GM12878 (cell line): ENCODE measurements at regions not wholly inside any gene's neighbourhood (a gene's known extent, or its start where the extent isn't known, plus 50 kb on each side); places are given as distances from the start of the nearest gene placed in this dataset.

Experiments
- GABPA ChIP-seq: IDR thresholded peaks from 2 replicates; pipeline ENCODE4 v1.6.1; 2014; ENCODE audit warnings: antibody characterized with exemption, low read depth, mild to moderate bottlenecking, inconsistent platforms
- PML ChIP-seq: IDR thresholded peaks from 2 replicates; pipeline ENCODE4 v1.6.1; 2012; ENCODE audit warnings: low read length, inconsistent platforms
- RAD21 ChIP-seq: IDR thresholded peaks from 2 replicates; pipeline ENCODE4 v1.6.1; 2011; ENCODE audit warnings: mild to moderate bottlenecking, low read depth, low read length, moderate library complexity; ENCODE audit not compliant: insufficient read depth
- RFX5 ChIP-seq: IDR thresholded peaks from 2 replicates; pipeline ENCODE4 v1.6.1; 2011; ENCODE audit warnings: low read depth, low read length, improper control_type of control experiment
- SUZ12 ChIP-seq: fragments of 200-600 bp; sonication (generic); IDR thresholded peaks from one replicate; pipeline ENCODE4 v1.6.1; 2018; ENCODE audit warnings: antibody characterized with exemption, mild to moderate bottlenecking; ENCODE audit not compliant: unreplicated experiment
- ZNF24 ChIP-seq: fragments of 450-650 bp; IDR thresholded peaks from 2 replicates; pipeline ENCODE4 v1.6.1; 2017; ENCODE audit warnings: antibody characterized with exemption, mild to moderate bottlenecking
- TF ChIP-seq, protein P1 (sequence below): fragments of 450-650 bp; IDR thresholded peaks from 2 replicates; pipeline ENCODE4 v1.6.1; 2018; ENCODE audit warnings: borderline replicate concordance, mild to moderate bottlenecking; ENCODE audit not compliant: partially characterized antibody
- TF ChIP-seq, protein P2 (sequence below): fragments of 450-650 bp; IDR thresholded peaks from 2 replicates; pipeline ENCODE4 v1.6.1; 2017; ENCODE audit warnings: mild to moderate bottlenecking, low read depth, inconsistent platforms; ENCODE audit not compliant: poor library complexity, severe bottlenecking
- TF ChIP-seq, protein P3 (sequence below): IDR thresholded peaks from 2 replicates; pipeline ENCODE4 v1.6.1; 2012; ENCODE audit warnings: low read depth, low read length, improper control_type of control experiment

DNA sequence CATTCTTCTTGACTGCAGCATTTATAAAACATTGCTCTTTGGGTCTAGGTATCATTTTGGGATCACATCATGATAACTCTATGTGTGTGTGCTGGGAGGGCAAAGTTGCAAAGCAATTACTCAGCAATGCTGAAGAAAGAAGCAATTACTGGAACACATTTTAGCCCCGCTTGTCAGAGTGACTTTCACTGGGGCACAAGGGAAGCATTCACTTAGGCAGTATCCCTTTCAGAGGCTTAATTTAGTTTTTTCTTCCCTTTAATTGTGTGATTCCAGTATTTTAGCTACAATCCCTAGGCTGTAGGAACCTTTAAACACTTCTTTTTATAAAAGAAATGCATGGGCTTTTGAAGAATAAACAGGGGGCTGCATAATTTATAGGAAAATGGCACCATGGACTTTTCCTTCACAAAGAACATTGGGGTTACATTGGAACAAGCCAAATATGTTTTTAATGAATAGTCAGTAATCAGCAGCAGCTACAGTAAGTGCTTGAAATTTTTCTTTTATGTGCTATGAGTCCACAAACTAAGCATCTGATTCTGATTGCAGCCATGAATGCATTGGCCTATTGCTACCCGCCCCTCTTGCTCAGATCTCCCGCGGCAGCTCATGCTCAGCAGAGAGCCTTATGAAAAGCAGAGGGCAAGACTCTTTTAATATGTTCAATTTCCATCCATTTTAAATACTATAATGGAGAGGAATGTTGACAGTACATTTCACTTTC lies 51.2 kb upstream of the NXPH1 start (continued):
- TF ChIP-seq, protein P1, sequence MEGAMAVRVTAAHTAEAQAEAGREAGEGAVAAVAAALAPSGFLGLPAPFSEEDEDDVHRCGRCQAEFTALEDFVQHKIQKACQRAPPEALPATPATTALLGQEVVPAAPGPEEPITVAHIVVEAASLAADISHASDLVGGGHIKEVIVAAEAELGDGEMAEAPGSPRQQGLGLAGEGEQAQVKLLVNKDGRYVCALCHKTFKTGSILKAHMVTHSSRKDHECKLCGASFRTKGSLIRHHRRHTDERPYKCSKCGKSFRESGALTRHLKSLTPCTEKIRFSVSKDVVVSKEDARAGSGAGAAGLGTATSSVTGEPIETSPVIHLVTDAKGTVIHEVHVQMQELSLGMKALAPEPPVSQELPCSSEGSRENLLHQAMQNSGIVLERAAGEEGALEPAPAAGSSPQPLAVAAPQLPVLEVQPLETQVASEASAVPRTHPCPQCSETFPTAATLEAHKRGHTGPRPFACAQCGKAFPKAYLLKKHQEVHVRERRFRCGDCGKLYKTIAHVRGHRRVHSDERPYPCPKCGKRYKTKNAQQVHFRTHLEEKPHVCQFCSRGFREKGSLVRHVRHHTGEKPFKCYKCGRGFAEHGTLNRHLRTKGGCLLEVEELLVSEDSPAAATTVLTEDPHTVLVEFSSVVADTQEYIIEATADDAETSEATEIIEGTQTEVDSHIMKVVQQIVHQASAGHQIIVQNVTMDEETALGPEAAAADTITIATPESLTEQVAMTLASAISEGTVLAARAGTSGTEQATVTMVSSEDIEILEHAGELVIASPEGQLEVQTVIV, result no peak
- TF ChIP-seq ZNF24 (no peak), RFX5 (no peak), RAD21 (no peak), SUZ12 (no peak), PML (no peak), GABPA (no peak)
- TF ChIP-seq, protein P2, sequence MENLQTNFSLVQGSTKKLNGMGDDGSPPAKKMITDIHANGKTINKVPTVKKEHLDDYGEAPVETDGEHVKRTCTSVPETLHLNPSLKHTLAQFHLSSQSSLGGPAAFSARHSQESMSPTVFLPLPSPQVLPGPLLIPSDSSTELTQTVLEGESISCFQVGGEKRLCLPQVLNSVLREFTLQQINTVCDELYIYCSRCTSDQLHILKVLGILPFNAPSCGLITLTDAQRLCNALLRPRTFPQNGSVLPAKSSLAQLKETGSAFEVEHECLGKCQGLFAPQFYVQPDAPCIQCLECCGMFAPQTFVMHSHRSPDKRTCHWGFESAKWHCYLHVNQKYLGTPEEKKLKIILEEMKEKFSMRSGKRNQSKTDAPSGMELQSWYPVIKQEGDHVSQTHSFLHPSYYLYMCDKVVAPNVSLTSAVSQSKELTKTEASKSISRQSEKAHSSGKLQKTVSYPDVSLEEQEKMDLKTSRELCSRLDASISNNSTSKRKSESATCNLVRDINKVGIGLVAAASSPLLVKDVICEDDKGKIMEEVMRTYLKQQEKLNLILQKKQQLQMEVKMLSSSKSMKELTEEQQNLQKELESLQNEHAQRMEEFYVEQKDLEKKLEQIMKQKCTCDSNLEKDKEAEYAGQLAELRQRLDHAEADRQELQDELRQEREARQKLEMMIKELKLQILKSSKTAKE, result no peak
- TF ChIP-seq, protein P3, sequence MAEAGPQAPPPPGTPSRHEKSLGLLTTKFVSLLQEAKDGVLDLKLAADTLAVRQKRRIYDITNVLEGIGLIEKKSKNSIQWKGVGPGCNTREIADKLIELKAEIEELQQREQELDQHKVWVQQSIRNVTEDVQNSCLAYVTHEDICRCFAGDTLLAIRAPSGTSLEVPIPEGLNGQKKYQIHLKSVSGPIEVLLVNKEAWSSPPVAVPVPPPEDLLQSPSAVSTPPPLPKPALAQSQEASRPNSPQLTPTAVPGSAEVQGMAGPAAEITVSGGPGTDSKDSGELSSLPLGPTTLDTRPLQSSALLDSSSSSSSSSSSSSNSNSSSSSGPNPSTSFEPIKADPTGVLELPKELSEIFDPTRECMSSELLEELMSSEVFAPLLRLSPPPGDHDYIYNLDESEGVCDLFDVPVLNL, result no peak
